Ishikawa (cell line): ENCODE measurements at regions not wholly inside any gene's neighbourhood (a gene's known extent, or its start where the extent isn't known, plus 50 kb on each side); places are given as distances from the start of the nearest gene placed in this dataset.

Source experiments
- CEBPB ChIP-seq: IDR thresholded peaks from 2 replicates; pipeline ENCODE4 v1.6.1; 2012
- CREB1 ChIP-seq: IDR thresholded peaks from 2 replicates; pipeline ENCODE4 v1.6.1; 2012; ENCODE audit warnings: low read depth
- EGR1 ChIP-seq: IDR thresholded peaks from 2 replicates; pipeline ENCODE4 v1.6.1; 2012
- EP300 ChIP-seq: IDR thresholded peaks from 2 replicates; pipeline ENCODE4 v1.6.1; 2012; ENCODE audit warnings: borderline replicate concordance
- FOXM1 ChIP-seq: IDR thresholded peaks from 2 replicates; pipeline ENCODE4 v1.6.1; 2012; ENCODE audit warnings: low read depth, borderline replicate concordance
- MAX ChIP-seq: IDR thresholded peaks from 2 replicates; pipeline ENCODE4 v1.6.1; 2012
- NFIC ChIP-seq: IDR thresholded peaks from 2 replicates; pipeline ENCODE4 v1.6.1; 2012
- RAD21 ChIP-seq: IDR thresholded peaks from 2 replicates; pipeline ENCODE4 v1.6.1; 2012; ENCODE audit warnings: low read depth
- TAF1 ChIP-seq: IDR thresholded peaks from 2 replicates; pipeline ENCODE4 v1.6.1; 2012; ENCODE audit warnings: low read depth, mild to moderate bottlenecking
- TCF12 ChIP-seq: IDR thresholded peaks from 2 replicates; pipeline ENCODE4 v1.6.1; 2012; ENCODE audit warnings: low read depth
- TEAD4 ChIP-seq: IDR thresholded peaks from 2 replicates; pipeline ENCODE4 v1.6.1; 2012
- USF1 ChIP-seq: IDR thresholded peaks from 2 replicates; pipeline ENCODE4 v1.6.1; 2012
- YY1 ChIP-seq: IDR thresholded peaks from 2 replicates; pipeline ENCODE4 v1.6.1; 2012; ENCODE audit warnings: low read depth
- ZBTB7A ChIP-seq: IDR thresholded peaks from 2 replicates; pipeline ENCODE4 v1.6.1; 2012; ENCODE audit warnings: low read depth
- TF ChIP-seq, protein P1 (sequence below): IDR thresholded peaks from 2 replicates; pipeline ENCODE4 v1.6.1; 2012; ENCODE audit warnings: low read depth, mild to moderate bottlenecking

DNA sequence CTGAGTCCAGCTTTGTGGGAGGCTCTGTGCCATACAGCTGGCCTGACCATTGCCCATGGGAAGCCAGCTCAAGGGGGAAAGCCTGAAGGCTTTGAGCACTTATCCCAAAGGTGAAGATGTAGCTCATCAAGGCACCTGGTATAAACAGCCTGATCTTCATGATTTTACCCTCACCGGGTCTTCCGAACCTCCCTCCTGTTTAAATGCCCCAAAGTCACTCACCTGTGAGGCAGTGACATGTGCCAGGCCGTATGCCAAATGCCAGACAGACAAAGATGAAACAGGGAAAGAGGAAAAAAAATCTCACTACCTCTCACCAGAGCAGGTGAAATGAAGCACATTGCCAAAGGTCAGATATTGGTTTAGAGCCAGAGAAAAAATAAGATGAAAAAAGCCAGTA is 62.8 kb upstream of the ITSN2 start:
- TF ChIP-seq USF1 (no peak), CEBPB (no peak), CREB1 (no peak), NFIC (0 out of 2 replicates have a peak, but pooled peaks have one; percentile 27), TCF12 (no peak), FOXM1 (no peak), MAX (0 out of 2 replicates have a peak, but pooled peaks have one; percentile 47), RAD21 (no peak), ZBTB7A (no peak), YY1 (no peak), EGR1 (no peak), TEAD4 (no peak)
- TF ChIP-seq, protein P1, sequence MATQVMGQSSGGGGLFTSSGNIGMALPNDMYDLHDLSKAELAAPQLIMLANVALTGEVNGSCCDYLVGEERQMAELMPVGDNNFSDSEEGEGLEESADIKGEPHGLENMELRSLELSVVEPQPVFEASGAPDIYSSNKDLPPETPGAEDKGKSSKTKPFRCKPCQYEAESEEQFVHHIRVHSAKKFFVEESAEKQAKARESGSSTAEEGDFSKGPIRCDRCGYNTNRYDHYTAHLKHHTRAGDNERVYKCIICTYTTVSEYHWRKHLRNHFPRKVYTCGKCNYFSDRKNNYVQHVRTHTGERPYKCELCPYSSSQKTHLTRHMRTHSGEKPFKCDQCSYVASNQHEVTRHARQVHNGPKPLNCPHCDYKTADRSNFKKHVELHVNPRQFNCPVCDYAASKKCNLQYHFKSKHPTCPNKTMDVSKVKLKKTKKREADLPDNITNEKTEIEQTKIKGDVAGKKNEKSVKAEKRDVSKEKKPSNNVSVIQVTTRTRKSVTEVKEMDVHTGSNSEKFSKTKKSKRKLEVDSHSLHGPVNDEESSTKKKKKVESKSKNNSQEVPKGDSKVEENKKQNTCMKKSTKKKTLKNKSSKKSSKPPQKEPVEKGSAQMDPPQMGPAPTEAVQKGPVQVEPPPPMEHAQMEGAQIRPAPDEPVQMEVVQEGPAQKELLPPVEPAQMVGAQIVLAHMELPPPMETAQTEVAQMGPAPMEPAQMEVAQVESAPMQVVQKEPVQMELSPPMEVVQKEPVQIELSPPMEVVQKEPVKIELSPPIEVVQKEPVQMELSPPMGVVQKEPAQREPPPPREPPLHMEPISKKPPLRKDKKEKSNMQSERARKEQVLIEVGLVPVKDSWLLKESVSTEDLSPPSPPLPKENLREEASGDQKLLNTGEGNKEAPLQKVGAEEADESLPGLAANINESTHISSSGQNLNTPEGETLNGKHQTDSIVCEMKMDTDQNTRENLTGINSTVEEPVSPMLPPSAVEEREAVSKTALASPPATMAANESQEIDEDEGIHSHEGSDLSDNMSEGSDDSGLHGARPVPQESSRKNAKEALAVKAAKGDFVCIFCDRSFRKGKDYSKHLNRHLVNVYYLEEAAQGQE = no peak

- TF ChIP-seq RAD21 (peak; percentile 84), CREB1 (no peak)
Measured at GRCh38 chr2:24421668-24422067, 61.3 kb upstream of the ITSN2 start.

DNA sequence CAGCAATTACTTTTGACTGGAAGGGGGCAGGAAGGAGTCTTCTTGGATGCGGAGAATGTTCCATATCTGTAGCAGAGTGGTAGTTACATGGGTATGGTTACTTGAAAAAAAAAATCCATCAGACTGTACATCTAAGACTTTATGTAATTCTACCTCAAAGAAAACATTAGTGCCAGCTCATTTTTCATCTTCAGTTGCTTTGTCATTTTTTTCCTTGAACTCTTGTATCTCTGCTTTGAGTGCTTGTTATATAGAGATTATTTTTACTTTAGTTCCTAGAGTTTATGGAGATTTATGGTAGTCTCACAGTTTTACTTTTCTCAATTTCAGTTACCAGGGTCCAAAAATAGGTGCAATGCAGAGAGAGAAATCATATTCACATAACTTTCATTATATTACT is 60.0 kb upstream of the ITSN2 start:
- TF ChIP-seq ZBTB7A = no peak
- TF ChIP-seq TAF1 = no peak
- no peak for TF ChIP-seq CEBPB
- no peak for TF ChIP-seq TEAD4
- TF ChIP-seq, protein P1 = no peak
- no peak for TF ChIP-seq NFIC
- no peak for TF ChIP-seq USF1
- no peak for TF ChIP-seq EP300
- no peak for TF ChIP-seq TCF12
- no peak for TF ChIP-seq FOXM1

DNA sequence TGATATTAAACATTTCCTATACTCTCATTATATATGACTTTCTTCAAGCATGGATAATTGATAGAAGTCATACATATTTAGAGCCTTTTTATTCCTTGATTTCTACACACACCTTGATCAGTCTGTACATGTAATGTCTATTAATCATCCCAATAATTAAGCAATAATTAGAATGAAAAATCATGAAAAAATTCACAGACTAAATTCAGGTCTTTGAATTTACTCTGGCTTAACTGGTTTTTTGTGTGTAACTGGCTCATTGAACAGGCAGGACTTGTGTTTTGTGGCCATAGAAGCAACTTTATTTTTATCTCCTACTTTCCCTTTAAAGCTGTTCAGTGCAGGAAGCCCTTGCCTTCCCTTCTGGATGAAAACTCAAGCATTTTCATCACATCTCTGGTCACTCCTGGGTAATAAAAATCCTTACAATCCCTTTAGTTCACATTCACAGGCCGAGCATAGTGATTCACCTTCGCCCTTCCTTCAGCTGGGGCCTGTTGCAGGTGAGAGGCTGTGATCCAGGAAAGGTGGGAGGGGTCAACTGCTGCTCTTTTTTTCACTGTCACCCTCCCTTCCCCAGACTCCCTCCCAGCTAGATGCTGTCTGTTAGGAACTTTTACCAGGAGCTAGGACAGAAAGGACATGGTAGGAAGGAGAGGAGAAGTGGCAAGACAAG is 58.0 kb upstream of the ITSN2 start:
- TF ChIP-seq RAD21 = no peak
- TF ChIP-seq NFIC = no peak
- TF ChIP-seq EP300 = no peak
- no peak for TF ChIP-seq CREB1
- no peak for TF ChIP-seq YY1
- no peak for TF ChIP-seq TEAD4
- no peak for TF ChIP-seq EGR1
- no peak for TF ChIP-seq TAF1
- TF ChIP-seq FOXM1 = no peak
- TF ChIP-seq, protein P1 = no peak
- TF ChIP-seq MAX = no peak
- no peak for TF ChIP-seq CEBPB
- no peak for TF ChIP-seq TCF12
- TF ChIP-seq ZBTB7A = no peak
- TF ChIP-seq USF1 = no peak
